Lower lobe of right lung (tissue), 2 donors: ENCODE measurements at regions not wholly inside any gene's neighbourhood (a gene's known extent, or its start where the extent isn't known, plus 50 kb on each side); places are given as distances from the start of the nearest gene placed in this dataset.

Source experiments
- ATAC-seq, 2 donors: fragments of 200-7000 bp; cut with Tn5 transposase; one replicate each; pipeline ENCODE4 v1.9.1; 2020 to 2022; ENCODE audit warnings: mild to moderate bottlenecking in 2 of 2, moderate library complexity in 2 of 2
- DNase-seq: peaks from one replicate; pipeline ENCODE4 v3.0.0-alpha.2; 2020
- H3K27ac ChIP-seq: fragments of 200-600 bp; one replicate; pipeline ENCODE4 v1.8.0; 2022
- H3K27me3 ChIP-seq: fragments of 200-600 bp; one replicate; pipeline ENCODE4 v1.8.0; 2022; ENCODE audit warnings: low read depth
- H3K36me3 ChIP-seq: fragments of 200-600 bp; one replicate; pipeline ENCODE4 v1.8.0; 2022; ENCODE audit warnings: mild to moderate bottlenecking
- H3K4me1 ChIP-seq: fragments of 200-600 bp; one replicate; pipeline ENCODE4 v1.8.0; 2022
- H3K4me3 ChIP-seq: fragments of 200-600 bp; one replicate; pipeline ENCODE4 v1.8.0; 2022; ENCODE audit warnings: mild to moderate bottlenecking
- H3K9me3 ChIP-seq: fragments of 200-600 bp; one replicate; pipeline ENCODE4 v1.8.0; 2022
- CTCF ChIP-seq: fragments of 200-600 bp; IDR thresholded peaks from one replicate; pipeline ENCODE4 v1.8.0; 2022; ENCODE audit warnings: antibody characterized with exemption, mild to moderate bottlenecking
- intact Hi-C: fragments of 100-400 bp; cut with DNase I; formaldehyde crosslinking; loops from one replicate; pipeline ENCODE4 v1.11.0; 2022
- donor health status: DM: no; HTN: yes; CAD: no; lungs with severe emphysema.

DNA sequence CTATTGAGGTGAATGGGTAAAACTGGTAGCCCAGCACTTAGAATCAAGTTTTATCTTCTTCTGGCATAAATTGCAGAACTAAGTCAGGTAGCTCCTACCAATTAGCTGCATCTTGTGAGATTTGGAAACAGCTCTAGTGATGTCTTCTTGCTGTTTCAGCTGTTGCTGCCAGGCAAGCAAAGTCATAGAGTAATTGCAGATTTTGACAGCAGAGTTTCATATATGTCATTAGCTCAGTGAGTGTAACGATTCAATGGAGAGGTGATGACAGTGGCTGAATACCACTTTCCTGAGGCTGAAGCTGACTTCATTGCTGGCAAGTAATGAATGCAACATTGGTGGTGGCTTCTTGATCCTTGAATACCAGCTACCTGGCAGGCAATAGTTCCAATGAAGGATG lies 1109.7 kb upstream of the CDH18 start:
- Histone ChIP-seq H3K4me1 (no peaks in the 10 kb centered on the region), H3K36me3 (no peaks in the 10 kb centered on the region), H3K4me3 (no peak overlapping the region), H3K27ac (no peak overlapping the region), H3K27me3 (no peaks in the 10 kb centered on the region), H3K9me3 (peaks cover 4% of the 10 kb centered on the region)
- DNase-seq (no peak), ATAC-seq (no peak)
- no peak for TF ChIP-seq CTCF
- intact Hi-C loops: no loop called here

DNA sequence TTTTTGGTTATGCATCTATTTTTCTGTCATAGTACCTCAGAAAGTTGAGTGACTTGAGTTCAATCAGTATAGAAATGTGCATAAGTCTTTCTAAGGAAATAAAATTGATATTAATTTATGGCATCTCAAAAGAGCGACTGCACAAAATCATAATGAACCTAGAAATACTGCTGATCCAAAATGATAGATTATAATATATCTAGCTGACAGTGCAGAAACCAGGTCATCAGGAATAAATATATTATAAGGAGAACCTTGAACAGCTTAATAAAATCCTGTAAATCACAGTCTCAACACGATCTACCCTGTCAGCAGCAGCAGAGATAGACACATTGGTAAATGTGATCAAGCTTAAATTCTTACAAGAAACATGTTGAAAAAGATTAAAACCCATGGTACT lies 1106.6 kb upstream of the CDH18 start:
- ATAC-seq: no peak
- TF ChIP-seq CTCF: no peak
- no peak overlapping the region for H3K27ac ChIP-seq

GRCh38 chr5:21087766-21088165 lies 1099.8 kb upstream of the CDH18 start:
- TF ChIP-seq CTCF: no peak
- H3K9me3 ChIP-seq: no peaks in the 10 kb centered on the region
- no peak overlapping the region for H3K27ac ChIP-seq
- no peaks in the 10 kb centered on the region for H3K36me3 ChIP-seq
- H3K4me3 ChIP-seq: no peak overlapping the region
- H3K4me1 ChIP-seq: no peaks in the 10 kb centered on the region
- DNase-seq (no peak), ATAC-seq (no peak)
- H3K27me3 ChIP-seq: no peaks in the 10 kb centered on the region
- intact Hi-C loops: no loop called here

More for the DNA sequence above, 1106.6 kb upstream of the CDH18 start:
- peaks cover 4% of the 10 kb centered on the region for H3K9me3 ChIP-seq
- no peaks in the 10 kb centered on the region for H3K36me3 ChIP-seq
- H3K4me3 ChIP-seq: no peak overlapping the region
- intact Hi-C loops: no loop called here
- DNase-seq: no peak
- no peaks in the 10 kb centered on the region for H3K4me1 ChIP-seq
- no peaks in the 10 kb centered on the region for H3K27me3 ChIP-seq

DNA sequence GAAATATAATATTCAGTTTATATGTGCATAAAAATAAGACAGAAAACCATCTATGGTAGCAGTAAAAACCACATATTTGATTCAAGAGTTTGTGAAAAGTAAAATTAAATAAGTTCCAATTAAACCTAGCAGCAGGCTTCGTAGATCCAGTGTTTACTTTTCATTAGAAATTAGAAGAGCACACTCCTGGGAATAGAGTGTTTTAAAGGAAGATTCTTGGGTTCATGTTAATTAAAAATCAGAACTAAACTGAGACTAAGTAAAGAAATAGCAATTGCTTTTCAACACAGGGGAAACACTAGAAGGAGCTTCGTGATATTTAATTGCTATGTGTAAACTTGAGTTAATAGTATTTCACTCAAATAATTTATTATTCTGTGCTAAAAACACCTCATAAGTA lies 1097.8 kb upstream of the CDH18 start:
- Histone ChIP-seq H3K9me3 (no peaks in the 10 kb centered on the region), H3K27ac (no peak overlapping the region), H3K27me3 (no peaks in the 10 kb centered on the region), H3K4me1 (no peaks in the 10 kb centered on the region), H3K4me3 (no peak overlapping the region), H3K36me3 (no peaks in the 10 kb centered on the region)
- ATAC-seq: no peak
- intact Hi-C loops: no loop called here
- no peak for DNase-seq
- TF ChIP-seq CTCF: no peak

GRCh38 chr5:21071986-21072385 lies 1084.0 kb upstream of the CDH18 start:
- no peak for ATAC-seq
- H3K9me3 ChIP-seq: no peaks in the 10 kb centered on the region
- H3K4me3 ChIP-seq: no peak overlapping the region

More at GRCh38 chr5:21071986-21072385, 1084.0 kb upstream of the CDH18 start:
- no peak for DNase-seq
- no peak for TF ChIP-seq CTCF
- H3K36me3 ChIP-seq: no peaks in the 10 kb centered on the region
- no peaks in the 10 kb centered on the region for H3K4me1 ChIP-seq
- intact Hi-C loops: no loop called here
- no peak overlapping the region for H3K27ac ChIP-seq
- no peaks in the 10 kb centered on the region for H3K27me3 ChIP-seq
